Liver (tissue), 8 donors: ENCODE measurements at regions not wholly inside any gene's neighbourhood (a gene's known extent, or its start where the extent isn't known, plus 50 kb on each side); places are given as distances from the start of the nearest gene placed in this dataset.

Source experiments
- DNase-seq: peaks from one replicate; pipeline ENCODE4 v3.0.0-alpha.2; 2017; ENCODE audit warnings: low spot score
- H3K27ac ChIP-seq, 2 donors: one replicate each; pipeline ENCODE4 v1.7.0; 2013; ENCODE audit warnings: inconsistent platforms in 2 of 2, low read length in 2 of 2, control low read depth in 1 of 2, low read depth in 1 of 2, mild to moderate bottlenecking in 1 of 2
- H3K27me3 ChIP-seq, 4 donors: one replicate each; pipeline versions ENCODE4 v1.6.1 to v1.7.0; 2013; ENCODE audit warnings: low read length in 3 of 4, inconsistent platforms in 1 of 4, mild to moderate bottlenecking in 1 of 4, moderate library complexity in 1 of 4; ENCODE audit not compliant: control insufficient read depth in 4 of 4, insufficient read depth in 4 of 4
- H3K36me3 ChIP-seq, 4 donors: one replicate each; pipeline versions ENCODE4 v1.6.1 to v1.7.0; 2013; ENCODE audit warnings: low read length in 3 of 4, mild to moderate bottlenecking in 3 of 4, low read depth in 1 of 4, moderate library complexity in 1 of 4; ENCODE audit not compliant: control insufficient read depth in 4 of 4, insufficient read depth in 3 of 4
- H3K4me1 ChIP-seq, 4 donors: one replicate each; pipeline versions ENCODE4 v1.6.1 to v1.7.0; 2013; ENCODE audit warnings: low read length in 3 of 4, mild to moderate bottlenecking in 3 of 4, moderate library complexity in 1 of 4; ENCODE audit not compliant: control insufficient read depth in 4 of 4, insufficient read depth in 4 of 4
- H3K4me3 ChIP-seq, 3 donors: one replicate each; pipeline versions ENCODE4 v1.6.1 to v1.7.0; 2013; ENCODE audit warnings: low read length in 3 of 3, control low read depth in 1 of 3, low read depth in 1 of 3, mild to moderate bottlenecking in 1 of 3
- H3K9ac ChIP-seq, 2 donors: one replicate each; pipeline ENCODE4 v1.7.0; 2013; ENCODE audit warnings: low read length in 2 of 2, mild to moderate bottlenecking in 2 of 2, moderate library complexity in 2 of 2, control low read depth in 1 of 2, low read depth in 1 of 2
- H3K9me3 ChIP-seq, 4 donors: one replicate each; pipeline versions ENCODE4 v1.6.1 to v1.7.0; 2013; ENCODE audit warnings: low read length in 3 of 4; ENCODE audit not compliant: control insufficient read depth in 4 of 4
- EGR1 ChIP-seq, 2 donors: IDR thresholded peaks; 2 replicates each; pipeline ENCODE4 v1.6.1; 2016 to 2018; ENCODE audit warnings: antibody characterized with exemption in 2 of 2, low read depth in 2 of 2
- FOXA1 ChIP-seq: IDR thresholded peaks from 2 replicates; pipeline ENCODE4 v1.6.1; 2016; ENCODE audit warnings: antibody characterized with exemption
- GABPA ChIP-seq, 2 donors: IDR thresholded peaks in 1 of 2; conservative IDR thresholded peaks in 1 of 2; 2 replicates each; pipeline ENCODE4 v1.6.1; 2016; ENCODE audit warnings: antibody characterized with exemption in 2 of 2, mild to moderate bottlenecking in 1 of 2, moderate library complexity in 1 of 2
- HNF4A ChIP-seq, 2 donors: conservative IDR thresholded peaks; 2 replicates each; pipeline ENCODE4 v1.6.1; 2016; ENCODE audit warnings: antibody characterized with exemption in 2 of 2, mild to moderate bottlenecking in 2 of 2
- HNF4G ChIP-seq: IDR thresholded peaks from 2 replicates; pipeline ENCODE4 v1.6.1; 2016; ENCODE audit warnings: antibody characterized with exemption
- JUND ChIP-seq, 2 donors: IDR thresholded peaks; 2 replicates each; pipeline ENCODE4 v1.6.1; 2016; ENCODE audit warnings: antibody characterized with exemption in 2 of 2
- NR2F2 ChIP-seq: IDR thresholded peaks from 2 replicates; pipeline ENCODE4 v1.6.1; 2016; ENCODE audit warnings: antibody characterized with exemption
- RAD21 ChIP-seq, 2 donors: IDR thresholded peaks; 2 replicates each; pipeline ENCODE4 v1.6.1; 2016; ENCODE audit warnings: antibody characterized with exemption in 2 of 2, mild to moderate bottlenecking in 2 of 2
- RXRA ChIP-seq, 2 donors: IDR thresholded peaks; 2 replicates each; pipeline ENCODE4 v1.6.1; 2017 to 2018; ENCODE audit warnings: antibody characterized with exemption in 2 of 2, mild to moderate bottlenecking in 1 of 2
- SP1 ChIP-seq: IDR thresholded peaks from 2 replicates; pipeline ENCODE4 v1.6.1; 2018; ENCODE audit warnings: antibody characterized with exemption, mild to moderate bottlenecking
- TAF1 ChIP-seq: conservative IDR thresholded peaks from 2 replicates; pipeline ENCODE4 v1.6.1; 2016; ENCODE audit warnings: antibody characterized with exemption, mild to moderate bottlenecking
- YY1 ChIP-seq: IDR thresholded peaks from 2 replicates; pipeline ENCODE4 v1.6.1; 2016; ENCODE audit warnings: antibody characterized with exemption, mild to moderate bottlenecking
- WGBS: extraction: QIAGEN DNeasy Blood & Tissue Kit; methylation state at CpG from one replicate; pipeline ENCODE4 v1.1.7; 2013; 5-methylcytosine and 5-hydroxymethylcytosine counted together
- TF ChIP-seq, protein P1 (sequence below): IDR thresholded peaks from 2 replicates; pipeline ENCODE4 v1.6.1; 2016; ENCODE audit warnings: antibody characterized with exemption
- TF ChIP-seq, protein P2 (sequence below): IDR thresholded peaks from 2 replicates; pipeline ENCODE4 v1.6.1; 2016; ENCODE audit warnings: antibody characterized with exemption, mild to moderate bottlenecking
- TF ChIP-seq, protein P3 (sequence below): IDR thresholded peaks from 2 replicates; pipeline ENCODE4 v1.6.1; 2016; ENCODE audit warnings: antibody characterized with exemption
- TF ChIP-seq, protein P4 (sequence below): fragments of 150-350 bp; IDR thresholded peaks from 2 replicates; pipeline ENCODE4 v1.5.1; 2017; ENCODE audit warnings: improper control_type of control experiment, low read depth, low read length; ENCODE audit not compliant: missing input control
- TF ChIP-seq, protein P5 (sequence below): IDR thresholded peaks from 2 replicates; pipeline ENCODE4 v1.6.1; 2016; ENCODE audit warnings: antibody characterized with exemption
- donor health status: healthy.
- donor health status: healthy.
- donor health status: healthy.
- donor health status: healthy.
- donor health status: healthy.

DNA sequence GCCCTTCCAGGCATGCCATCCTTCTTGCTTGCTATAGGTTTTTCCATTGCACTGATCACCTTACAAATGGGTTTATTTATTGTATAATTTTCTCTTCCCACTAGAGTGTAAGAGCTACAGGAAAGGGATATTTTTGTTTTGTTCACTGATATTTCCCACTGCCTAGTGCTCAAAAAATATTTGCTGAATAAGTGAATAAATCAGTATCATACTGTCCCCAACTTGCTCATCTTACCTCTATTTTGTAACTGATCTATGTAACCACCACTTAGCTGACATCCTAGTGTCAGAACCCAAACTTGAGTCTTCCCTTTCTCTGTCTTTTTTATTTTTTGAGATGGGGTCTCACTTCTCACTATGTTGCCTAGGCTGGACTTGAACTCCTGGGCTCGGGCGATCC is 87.6 kb upstream of the TBC1D3K start:
- Histone ChIP-seq H3K27ac (no peak overlapping the region), H3K9me3 (no peaks in the 10 kb centered on the region), H3K36me3 (no peaks in the 10 kb centered on the region), H3K27me3 (no peaks in the 10 kb centered on the region), H3K9ac (no peak overlapping the region), H3K4me1 (no peaks in the 10 kb centered on the region), H3K4me3 (no peak overlapping the region)
- no peak for DNase-seq
- WGBS = 94% methylated on average over 2 of the region's 2 CpGs
- TF ChIP-seq JUND (IDR thresholded peaks at IDR 0.05) (no peak), RAD21 (IDR thresholded peaks at IDR 0.05) (no peak), TAF1 (no peak), NR2F2 (no peak), SP1 (no peak), HNF4G (no peak), GABPA (IDR thresholded peaks at IDR 0.05 in 1 of 2, conservative IDR thresholded peaks at IDR 0.05 in 1 of 2) (no peak), FOXA1 (no peak), HNF4A (conservative IDR thresholded peaks at IDR 0.05) (no peak), YY1 (no peak), RXRA (IDR thresholded peaks at IDR 0.05) (no peak), EGR1 (IDR thresholded peaks at IDR 0.05; ENCODE audit: low read depth in 2 of 2) (no peak)
- TF ChIP-seq, protein P1, sequence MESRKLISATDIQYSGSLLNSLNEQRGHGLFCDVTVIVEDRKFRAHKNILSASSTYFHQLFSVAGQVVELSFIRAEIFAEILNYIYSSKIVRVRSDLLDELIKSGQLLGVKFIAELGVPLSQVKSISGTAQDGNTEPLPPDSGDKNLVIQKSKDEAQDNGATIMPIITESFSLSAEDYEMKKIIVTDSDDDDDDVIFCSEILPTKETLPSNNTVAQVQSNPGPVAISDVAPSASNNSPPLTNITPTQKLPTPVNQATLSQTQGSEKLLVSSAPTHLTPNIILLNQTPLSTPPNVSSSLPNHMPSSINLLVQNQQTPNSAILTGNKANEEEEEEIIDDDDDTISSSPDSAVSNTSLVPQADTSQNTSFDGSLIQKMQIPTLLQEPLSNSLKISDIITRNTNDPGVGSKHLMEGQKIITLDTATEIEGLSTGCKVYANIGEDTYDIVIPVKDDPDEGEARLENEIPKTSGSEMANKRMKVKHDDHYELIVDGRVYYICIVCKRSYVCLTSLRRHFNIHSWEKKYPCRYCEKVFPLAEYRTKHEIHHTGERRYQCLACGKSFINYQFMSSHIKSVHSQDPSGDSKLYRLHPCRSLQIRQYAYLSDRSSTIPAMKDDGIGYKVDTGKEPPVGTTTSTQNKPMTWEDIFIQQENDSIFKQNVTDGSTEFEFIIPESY = no peak
- TF ChIP-seq, protein P2, sequence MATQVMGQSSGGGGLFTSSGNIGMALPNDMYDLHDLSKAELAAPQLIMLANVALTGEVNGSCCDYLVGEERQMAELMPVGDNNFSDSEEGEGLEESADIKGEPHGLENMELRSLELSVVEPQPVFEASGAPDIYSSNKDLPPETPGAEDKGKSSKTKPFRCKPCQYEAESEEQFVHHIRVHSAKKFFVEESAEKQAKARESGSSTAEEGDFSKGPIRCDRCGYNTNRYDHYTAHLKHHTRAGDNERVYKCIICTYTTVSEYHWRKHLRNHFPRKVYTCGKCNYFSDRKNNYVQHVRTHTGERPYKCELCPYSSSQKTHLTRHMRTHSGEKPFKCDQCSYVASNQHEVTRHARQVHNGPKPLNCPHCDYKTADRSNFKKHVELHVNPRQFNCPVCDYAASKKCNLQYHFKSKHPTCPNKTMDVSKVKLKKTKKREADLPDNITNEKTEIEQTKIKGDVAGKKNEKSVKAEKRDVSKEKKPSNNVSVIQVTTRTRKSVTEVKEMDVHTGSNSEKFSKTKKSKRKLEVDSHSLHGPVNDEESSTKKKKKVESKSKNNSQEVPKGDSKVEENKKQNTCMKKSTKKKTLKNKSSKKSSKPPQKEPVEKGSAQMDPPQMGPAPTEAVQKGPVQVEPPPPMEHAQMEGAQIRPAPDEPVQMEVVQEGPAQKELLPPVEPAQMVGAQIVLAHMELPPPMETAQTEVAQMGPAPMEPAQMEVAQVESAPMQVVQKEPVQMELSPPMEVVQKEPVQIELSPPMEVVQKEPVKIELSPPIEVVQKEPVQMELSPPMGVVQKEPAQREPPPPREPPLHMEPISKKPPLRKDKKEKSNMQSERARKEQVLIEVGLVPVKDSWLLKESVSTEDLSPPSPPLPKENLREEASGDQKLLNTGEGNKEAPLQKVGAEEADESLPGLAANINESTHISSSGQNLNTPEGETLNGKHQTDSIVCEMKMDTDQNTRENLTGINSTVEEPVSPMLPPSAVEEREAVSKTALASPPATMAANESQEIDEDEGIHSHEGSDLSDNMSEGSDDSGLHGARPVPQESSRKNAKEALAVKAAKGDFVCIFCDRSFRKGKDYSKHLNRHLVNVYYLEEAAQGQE = no peak
- TF ChIP-seq, protein P3, sequence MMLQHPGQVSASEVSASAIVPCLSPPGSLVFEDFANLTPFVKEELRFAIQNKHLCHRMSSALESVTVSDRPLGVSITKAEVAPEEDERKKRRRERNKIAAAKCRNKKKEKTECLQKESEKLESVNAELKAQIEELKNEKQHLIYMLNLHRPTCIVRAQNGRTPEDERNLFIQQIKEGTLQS = no peak
- TF ChIP-seq, protein P4, sequence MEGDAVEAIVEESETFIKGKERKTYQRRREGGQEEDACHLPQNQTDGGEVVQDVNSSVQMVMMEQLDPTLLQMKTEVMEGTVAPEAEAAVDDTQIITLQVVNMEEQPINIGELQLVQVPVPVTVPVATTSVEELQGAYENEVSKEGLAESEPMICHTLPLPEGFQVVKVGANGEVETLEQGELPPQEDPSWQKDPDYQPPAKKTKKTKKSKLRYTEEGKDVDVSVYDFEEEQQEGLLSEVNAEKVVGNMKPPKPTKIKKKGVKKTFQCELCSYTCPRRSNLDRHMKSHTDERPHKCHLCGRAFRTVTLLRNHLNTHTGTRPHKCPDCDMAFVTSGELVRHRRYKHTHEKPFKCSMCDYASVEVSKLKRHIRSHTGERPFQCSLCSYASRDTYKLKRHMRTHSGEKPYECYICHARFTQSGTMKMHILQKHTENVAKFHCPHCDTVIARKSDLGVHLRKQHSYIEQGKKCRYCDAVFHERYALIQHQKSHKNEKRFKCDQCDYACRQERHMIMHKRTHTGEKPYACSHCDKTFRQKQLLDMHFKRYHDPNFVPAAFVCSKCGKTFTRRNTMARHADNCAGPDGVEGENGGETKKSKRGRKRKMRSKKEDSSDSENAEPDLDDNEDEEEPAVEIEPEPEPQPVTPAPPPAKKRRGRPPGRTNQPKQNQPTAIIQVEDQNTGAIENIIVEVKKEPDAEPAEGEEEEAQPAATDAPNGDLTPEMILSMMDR = no peak
- TF ChIP-seq, protein P5, sequence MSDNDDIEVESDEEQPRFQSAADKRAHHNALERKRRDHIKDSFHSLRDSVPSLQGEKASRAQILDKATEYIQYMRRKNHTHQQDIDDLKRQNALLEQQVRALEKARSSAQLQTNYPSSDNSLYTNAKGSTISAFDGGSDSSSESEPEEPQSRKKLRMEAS = no peak

DNA sequence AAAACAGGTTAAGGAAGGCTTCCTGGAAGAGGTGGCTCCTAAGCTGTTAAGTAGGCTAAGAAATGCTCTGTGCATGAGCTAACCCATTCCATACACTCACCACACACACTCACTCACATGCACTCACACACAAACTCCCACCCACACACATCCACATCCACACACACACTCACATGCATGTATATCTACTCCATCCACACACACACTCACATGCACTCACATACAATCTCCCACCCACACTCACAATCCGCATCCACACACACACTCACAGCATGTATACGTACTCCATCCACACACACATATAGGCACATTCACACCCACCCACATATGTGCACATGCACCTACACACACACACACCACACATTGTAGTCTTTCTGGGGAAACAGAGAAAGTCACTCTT is 89.3 kb upstream of the HNF1B start:
- DNase-seq = no peak
- Histone ChIP-seq H3K27ac (no peak overlapping the region), H3K4me3 (no peak overlapping the region), H3K4me1 (no peaks in the 10 kb centered on the region), H3K27me3 (no peaks in the 10 kb centered on the region), H3K9me3 (no peaks in the 10 kb centered on the region), H3K36me3 (no peaks in the 10 kb centered on the region), H3K9ac (no peak overlapping the region)
- WGBS = 98% methylated on average over 2 of the region's 2 CpGs
- TF ChIP-seq, protein P1 = no peak
- TF ChIP-seq, protein P3 = no peak
- TF ChIP-seq, protein P2 = no peak
- TF ChIP-seq HNF4G = no peak
- TF ChIP-seq GABPA (IDR thresholded peaks at IDR 0.05 in 1 of 2, conservative IDR thresholded peaks at IDR 0.05 in 1 of 2) = no peak
- TF ChIP-seq RXRA (IDR thresholded peaks at IDR 0.05) = no peak
- TF ChIP-seq, protein P5 = no peak
- TF ChIP-seq JUND (IDR thresholded peaks at IDR 0.05) = no peak
- TF ChIP-seq TAF1 = no peak
- no peak for TF ChIP-seq EGR1 (IDR thresholded peaks at IDR 0.05; ENCODE audit: low read depth in 2 of 2)
- no peak for TF ChIP-seq YY1
